CD4-positive, alpha-beta T cell treated with Interferon gamma for 1 hour (primary cell): ENCODE measurements at regions not wholly inside any gene's neighbourhood (a gene's known extent, or its start where the extent isn't known, plus 50 kb on each side); places are given as distances from the start of the nearest gene placed in this dataset.

Experiments
- DNase-seq: peaks from one replicate; pipeline ENCODE4 v3.0.0-alpha.2; 2020

GRCh38 chr9:118423021-118423420, 718.8 kb downstream of the TLR4 start:
- no peak for DNase-seq

- DNase-seq, result no peak
These were observed 719.5 kb downstream of the TLR4 start for GRCh38 chr9:118423721-118424120.

GRCh38 chr9:118426772-118427171, 722.6 kb downstream of the TLR4 start:
- DNase-seq, result no peak

GRCh38 chr9:118438810-118439209, 734.6 kb downstream of the TLR4 start:
- DNase-seq, result no peak

- DNase-seq, result no peak
These were observed 735.2 kb downstream of the TLR4 start for GRCh38 chr9:118439441-118439840.

GRCh38 chr9:118444403-118444802, 740.2 kb downstream of the TLR4 start:
- no peak for DNase-seq

GRCh38 chr9:118446943-118447639, 742.9 kb downstream of the TLR4 start:
- DNase-seq, result no peak

GRCh38 chr9:118449554-118449953, 745.4 kb downstream of the TLR4 start:
- DNase-seq, result no peak

GRCh38 chr9:118455259-118455658, 751.1 kb downstream of the TLR4 start:
- no peak for DNase-seq

GRCh38 chr9:118455788-118456187, 751.6 kb downstream of the TLR4 start:
- DNase-seq, result no peak

- no peak for DNase-seq
These were observed 753.2 kb downstream of the TLR4 start for GRCh38 chr9:118457171-118458000.

GRCh38 chr9:118459913-118460312, 755.7 kb downstream of the TLR4 start:
- DNase-seq, result no peak

GRCh38 chr9:118463419-118463818, 759.2 kb downstream of the TLR4 start:
- no peak for DNase-seq

- DNase-seq, result no peak
These were observed 769.3 kb downstream of the TLR4 start for GRCh38 chr9:118473521-118473920.

- no peak for DNase-seq
These were observed 774.5 kb downstream of the TLR4 start for GRCh38 chr9:118478752-118479151.

- DNase-seq, result no peak
These were observed 778.1 kb downstream of the TLR4 start for GRCh38 chr9:118482306-118482705.

- no peak for DNase-seq
These were observed 779.5 kb downstream of the TLR4 start for GRCh38 chr9:118483677-118484076.

GRCh38 chr9:118503236-118503635, 799.0 kb downstream of the TLR4 start:
- no peak for DNase-seq

GRCh38 chr9:118510711-118511110, 806.5 kb downstream of the TLR4 start:
- DNase-seq, result no peak

- no peak for DNase-seq
These were observed 811.7 kb downstream of the TLR4 start for GRCh38 chr9:118515947-118516346.

GRCh38 chr9:118521261-118521660, 817.1 kb downstream of the TLR4 start:
- DNase-seq, result no peak

GRCh38 chr9:118522093-118523028, 818.2 kb downstream of the TLR4 start:
- DNase-seq, result no peak

GRCh38 chr9:118527261-118527660, 823.1 kb downstream of the TLR4 start:
- no peak for DNase-seq
